ENCODE measurements at regions not wholly inside any gene's neighbourhood (a gene's known extent, or its start where the extent isn't known, plus 50 kb on each side); places are given as distances from the start of the nearest gene placed in this dataset.
"Not testable (repeated sequence)": the region's sequence is repeated elsewhere in the genome, so short reads cannot be mapped to it uniquely, and the experiment has no call there.

GRCh38 chrX:74061879-74062278, 209.4 kb upstream of the XIST start (continued):
- no peak for TF ChIP-seq REST (IDR thresholded peaks at IDR 0.05; ENCODE audit: low read depth)
- TF ChIP-seq ATF3 (IDR thresholded peaks at IDR 0.05), result no peak
- no peak for TF ChIP-seq SRF (IDR thresholded peaks at IDR 0.05; ENCODE audit: low read depth)
- TF ChIP-seq MAX (IDR thresholded peaks at IDR 0.05), result no peak
- TF ChIP-seq POLR2A (IDR thresholded peaks at IDR 0.05; ENCODE audit: borderline replicate concordance, extremely low read depth, insufficient read depth, insufficient read length), result no peak
- no peak for TF ChIP-seq RAD21 (IDR thresholded peaks at IDR 0.05; ENCODE audit: low read depth)
- no peak for TF ChIP-seq EGR1 (IDR thresholded peaks at IDR 0.05; ENCODE audit: low read depth)

- BruUV-seq (replicated peaks), result no TSS peak
- ChIA-PET CTCF (no interaction called here), POLR2A (no interaction called here), RAD21 (ENCODE audit: low non-redundant PET in 1 of 2, low total read pairs in 2 of 2, uncharacterized antibody in 2 of 2, unreplicated experiment in 2 of 2) (no interaction called here)
- Histone ChIP-seq H3K79me2 (ENCODE audit: insufficient read depth, low read length) (no peaks in the 10 kb centered on the region), H3K9ac (ENCODE audit: low read length) (no peak overlapping the region), H4K20me1 (ENCODE audit: insufficient read depth) (no peaks in the 10 kb centered on the region), H3K4me1 (ENCODE audit: control insufficient read depth in 1 of 2, insufficient read depth in 2 of 2, low read length in 2 of 2) (no peaks in the 10 kb centered on the region), H2AFZ (ENCODE audit: low read depth, low read length, poor library complexity, severe bottlenecking) (no peak overlapping the region), H3K27me3 (ENCODE audit: insufficient read depth, low read length) (no peaks in the 10 kb centered on the region), H3K27ac (ENCODE audit: low read depth, low read length) (no peak overlapping the region), H3K9me2 (ENCODE audit: insufficient read depth) (no peaks in the 10 kb centered on the region), H3K9me3 (ENCODE audit: control insufficient read depth in 1 of 2, insufficient read depth in 1 of 2, low read depth in 1 of 2, low read length in 2 of 2) (no peaks in the 10 kb centered on the region), H3K4me2 (ENCODE audit: low read length) (no peak overlapping the region), H3K4me3 (replicated peaks in 1 of 2; ENCODE audit: low read depth in 1 of 2, low read length in 2 of 2) (no peak overlapping the region), H3K36me3 (ENCODE audit: control insufficient read depth in 1 of 2, insufficient read depth in 2 of 2, low read length in 2 of 2) (no peaks in the 10 kb centered on the region)
- intact Hi-C loops (cut with micrococcal nuclease), result no loop called here
- no peak for TF ChIP-seq ZBTB33 (IDR thresholded peaks at IDR 0.05; ENCODE audit: extremely low read depth, insufficient replicate concordance, low read length)
- no peak for TF ChIP-seq TCF7L2 (IDR thresholded peaks at IDR 0.05; ENCODE audit: borderline replicate concordance, extremely low read depth, insufficient read depth, insufficient read length)
- TF ChIP-seq SIN3A (IDR thresholded peaks at IDR 0.05; ENCODE audit: low read depth), result no peak
- no peak for TF ChIP-seq POLR2A (IDR thresholded peaks at IDR 0.05; ENCODE audit: borderline replicate concordance, extremely low read depth, insufficient read depth, insufficient read length)
- no peak for TF ChIP-seq EZH2phosphoT487 (IDR thresholded peaks at IDR 0.05; ENCODE audit: borderline replicate concordance)
- TF ChIP-seq RAD21 (IDR thresholded peaks at IDR 0.05; ENCODE audit: low read depth), result no peak
- TF ChIP-seq EGR1 (IDR thresholded peaks at IDR 0.05; ENCODE audit: low read depth), result no peak
- no peak for ATAC-seq
- no peak for DNase-seq (ENCODE audit: low read depth, low spot score)
Observed at GRCh38 chrX:74049126-74049525, 196.6 kb upstream of the XIST start.

- H3K36me3 ChIP-seq (ENCODE audit: control insufficient read depth in 1 of 2, insufficient read depth in 2 of 2, low read length in 2 of 2); H3K9me3 ChIP-seq (ENCODE audit: control insufficient read depth in 1 of 2, insufficient read depth in 1 of 2, low read depth in 1 of 2, low read length in 2 of 2); H3K9me2 ChIP-seq (ENCODE audit: insufficient read depth); intact Hi-C loops (cut with micrococcal nuclease); DNase-seq (ENCODE audit: low read depth, low spot score); BruUV-seq (replicated peaks); H2AFZ ChIP-seq (ENCODE audit: low read depth, low read length, poor library complexity, severe bottlenecking); H3K4me2 ChIP-seq (ENCODE audit: low read length); H3K79me2 ChIP-seq (ENCODE audit: insufficient read depth, low read length); H3K4me1 ChIP-seq (ENCODE audit: control insufficient read depth in 1 of 2, insufficient read depth in 2 of 2, low read length in 2 of 2); H3K27me3 ChIP-seq (ENCODE audit: insufficient read depth, low read length); H4K20me1 ChIP-seq (ENCODE audit: insufficient read depth); CTCF ChIA-PET; ATAC-seq; H3K4me3 ChIP-seq (replicated peaks in 1 of 2; ENCODE audit: low read depth in 1 of 2, low read length in 2 of 2); POLR2A ChIA-PET; H3K9ac ChIP-seq (ENCODE audit: low read length); H3K27ac ChIP-seq (ENCODE audit: low read depth, low read length); RAD21 ChIA-PET (ENCODE audit: low non-redundant PET in 1 of 2, low total read pairs in 2 of 2, uncharacterized antibody in 2 of 2, unreplicated experiment in 2 of 2): not testable (repeated sequence)
Observed at GRCh38 chrX:74034066-74034465, 181.6 kb upstream of the XIST start.
